Pancreas (tissue), 10 donors: ENCODE measurements at regions not wholly inside any gene's neighbourhood (a gene's known extent, or its start where the extent isn't known, plus 50 kb on each side); places are given as distances from the start of the nearest gene placed in this dataset.
A peak's percentile ranks its signal among the peaks of the same experiment; 100 is the strongest.

ENCODE experiments used
- ATAC-seq, 4 donors: fragments of 200-7000 bp; cut with Tn5 transposase; one replicate each; pipeline versions ENCODE4 v1.8.0 to v1.9.1; 2020; ENCODE audit warnings: mild to moderate bottlenecking in 4 of 4, moderate library complexity in 4 of 4
- DNase-seq, 6 donors: peaks; one replicate each; pipeline ENCODE4 v3.0.0-alpha.2; 2020
- FAIRE-seq: peaks from 2 replicates; lab custom pipeline; 2012; peaks lifted over from hg19 to GRCh38; lab: Jason Lieb, UNC
- H3K27ac ChIP-seq, 4 donors: fragments of 200-600 bp; sonication (generic); 1 replicate in 3 of 4; 2 replicates in 1 of 4; pipeline versions ENCODE4 v1.5.0 to v1.8.0; 2020
- H3K27me3 ChIP-seq, 4 donors: fragments of 200-600 bp; one replicate each; pipeline ENCODE4 v1.8.0; 2021
- H3K36me3 ChIP-seq, 3 donors: fragments of 200-600 bp; sonication (generic) in 1 of 3; one replicate each; pipeline versions ENCODE4 v1.5.0 to v1.8.0; 2020 to 2021
- H3K4me1 ChIP-seq, 3 donors: fragments of 200-600 bp; one replicate each; pipeline ENCODE4 v1.8.0; 2021
- H3K4me3 ChIP-seq, 4 donors: fragments of 200-600 bp; sonication (generic) in 2 of 4; one replicate each; pipeline versions ENCODE4 v1.5.0 to v1.8.0; 2020 to 2021
- H3K9me3 ChIP-seq, 4 donors: fragments of 200-600 bp; one replicate each; pipeline ENCODE4 v1.8.0; 2021
- WGBS, 2 donors: extraction: QIAGEN DNeasy Blood & Tissue Kit; methylation state at CpG; one replicate each; pipeline ENCODE4 v1.1.7; 2013; 5-methylcytosine and 5-hydroxymethylcytosine counted together
- intact Hi-C, 3 donors: fragments of 100-400 bp; cut with DNase I; formaldehyde crosslinking; loops; one replicate each; pipeline versions ENCODE4 v1.11.1 to v1.14.2; 2022
- TF ChIP-seq, protein P1 (sequence below), 4 donors: fragments of 200-600 bp; sonication (generic) in 3 of 4; IDR thresholded peaks; one replicate each; pipeline versions ENCODE4 v1.5.0 to v1.8.0; 2021; ENCODE audit warnings: antibody characterized with exemption in 4 of 4
- donor health status: healthy with polysubstance abuse.
- donor health status: DM: no; HTN: no; CAD: no; lungs with moderate emphysema.
- donor health status: DM: no; HTN: no; CAD: no.
- donor health status: control.
- donor health status: control.
- donor health status: Bipolar disorder and iron deficiency.
- donor health status: DM: yes; HTN: yes; CAD: no.
- donor health status: DM: no; HTN: no; CAD: no.
- donor health status: DM: no; HTN: no; CAD: no.
- donor health status: DM: yes; HTN: yes; CAD: no.

DNA sequence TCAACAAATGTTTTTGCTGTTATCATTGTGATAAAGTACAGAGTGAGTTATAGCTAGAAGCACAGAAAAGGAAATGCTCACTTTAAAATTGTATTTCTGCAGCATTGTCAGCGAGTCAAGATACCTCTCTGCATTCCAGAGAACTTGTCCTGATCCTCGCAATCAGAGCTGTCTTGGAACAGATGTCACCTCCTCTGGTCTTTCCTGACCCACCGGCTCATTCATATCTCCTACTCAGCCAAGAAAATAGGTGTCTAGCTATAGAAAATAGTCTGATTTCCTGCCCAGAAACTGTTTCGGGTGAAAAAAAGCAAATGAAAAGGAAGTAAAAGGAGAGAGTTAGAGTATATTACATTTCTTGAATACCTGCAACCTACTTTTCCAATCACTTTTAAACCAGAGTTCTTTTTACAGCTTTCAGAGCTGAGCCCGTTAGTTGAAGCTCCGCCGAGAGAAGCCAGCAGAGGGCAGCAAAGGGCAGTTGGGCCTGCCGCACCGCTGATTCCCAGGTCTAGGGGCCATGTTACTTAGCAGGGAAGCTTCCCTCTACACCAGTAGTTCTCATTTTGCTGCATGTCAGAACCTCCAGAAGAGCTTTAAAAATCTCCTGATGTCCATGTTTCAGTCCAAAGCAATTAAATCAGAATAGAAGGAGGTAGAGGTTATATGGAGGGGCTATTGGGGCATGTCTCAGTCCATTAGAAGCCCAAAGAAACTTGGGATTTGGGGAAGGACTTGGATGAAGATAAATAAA lies 185.7 kb upstream of the THRB start:
- WGBS, 2 donors, result 21 to 29% methylated on average over 9 of the region's 9 CpGs
- intact Hi-C loops, result loop anchor here in 2 of 3 donors (5.0 to 10.0 kb wide), 2 partner anchors 678 to 686 kb away; no protein-coding TSS in a partner anchor
- peak; percentile 35 to 89 (median 70) for DNase-seq
- ATAC-seq, result peak; percentile 77 to 88 (median 86)
- FAIRE-seq, result no peak
- H3K27ac ChIP-seq, result no peak overlapping the region
- no peaks in the 10 kb centered on the region for H3K36me3 ChIP-seq
- H3K27me3 ChIP-seq, result no peaks in the 10 kb centered on the region
- TF ChIP-seq, protein P1, sequence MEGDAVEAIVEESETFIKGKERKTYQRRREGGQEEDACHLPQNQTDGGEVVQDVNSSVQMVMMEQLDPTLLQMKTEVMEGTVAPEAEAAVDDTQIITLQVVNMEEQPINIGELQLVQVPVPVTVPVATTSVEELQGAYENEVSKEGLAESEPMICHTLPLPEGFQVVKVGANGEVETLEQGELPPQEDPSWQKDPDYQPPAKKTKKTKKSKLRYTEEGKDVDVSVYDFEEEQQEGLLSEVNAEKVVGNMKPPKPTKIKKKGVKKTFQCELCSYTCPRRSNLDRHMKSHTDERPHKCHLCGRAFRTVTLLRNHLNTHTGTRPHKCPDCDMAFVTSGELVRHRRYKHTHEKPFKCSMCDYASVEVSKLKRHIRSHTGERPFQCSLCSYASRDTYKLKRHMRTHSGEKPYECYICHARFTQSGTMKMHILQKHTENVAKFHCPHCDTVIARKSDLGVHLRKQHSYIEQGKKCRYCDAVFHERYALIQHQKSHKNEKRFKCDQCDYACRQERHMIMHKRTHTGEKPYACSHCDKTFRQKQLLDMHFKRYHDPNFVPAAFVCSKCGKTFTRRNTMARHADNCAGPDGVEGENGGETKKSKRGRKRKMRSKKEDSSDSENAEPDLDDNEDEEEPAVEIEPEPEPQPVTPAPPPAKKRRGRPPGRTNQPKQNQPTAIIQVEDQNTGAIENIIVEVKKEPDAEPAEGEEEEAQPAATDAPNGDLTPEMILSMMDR (IDR thresholded peaks at IDR 0.05), result peak; percentile 69 to 73 (median 72)
- no peak overlapping the region for H3K4me3 ChIP-seq
- no peaks in the 10 kb centered on the region for H3K9me3 ChIP-seq
- H3K4me1 ChIP-seq, result peaks cover 0 to 7% (median 0%) of the 10 kb centered on the region in 3 donors

DNA sequence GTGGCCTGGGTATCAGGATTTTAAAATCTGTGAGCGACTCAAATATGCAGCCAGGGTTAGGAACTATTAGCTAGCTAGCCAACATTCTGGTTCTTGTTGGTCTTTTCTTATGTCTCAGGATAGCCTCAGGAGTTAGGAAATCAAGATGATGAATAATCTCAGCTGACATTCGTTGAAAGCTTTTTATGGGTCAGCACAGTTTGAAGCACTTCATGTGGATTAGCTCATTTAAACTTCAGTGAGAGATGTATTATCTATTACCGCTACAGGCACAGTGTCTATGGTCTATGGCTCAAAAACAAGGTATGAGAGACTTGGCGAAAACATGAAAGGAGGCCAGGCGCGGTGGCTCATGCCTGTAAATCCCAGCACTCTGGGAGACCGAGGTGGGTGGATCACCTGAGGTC lies 187.5 kb upstream of the THRB start:
- no peak for DNase-seq
- Histone ChIP-seq H3K27ac (no peak overlapping the region), H3K27me3 (no peaks in the 10 kb centered on the region), H3K4me3 (no peak overlapping the region), H3K9me3 (no peaks in the 10 kb centered on the region), H3K4me1 (peaks cover 0 to 7% (median 0%) of the 10 kb centered on the region in 3 donors), H3K36me3 (no peaks in the 10 kb centered on the region)
- TF ChIP-seq, protein P1 (IDR thresholded peaks at IDR 0.05), result no peak
- intact Hi-C loops, result loop anchor here in 2 of 3 donors (5.0 to 10.0 kb wide), 2 partner anchors 680 to 687 kb away; no protein-coding TSS in a partner anchor
- WGBS, 2 donors, result 90 to 92% methylated on average over 7 of the region's 7 CpGs
- no peak for ATAC-seq
- no peak for FAIRE-seq

GRCh38 chr3:24683090-24683489 lies 188.4 kb upstream of the THRB start:
- 50 to 57% methylated on average over 5 of the region's 5 CpGs for WGBS, 2 donors

GRCh38 chr3:24683633-24684384 lies 189.2 kb upstream of the THRB start:
- 19 to 28% methylated on average over 6 of the region's 6 CpGs for WGBS, 2 donors
- peak in 1 of 6 donors; percentile 31 for DNase-seq
- intact Hi-C loops, result loop anchor here in 2 of 3 donors (5.0 to 10.0 kb wide), 2 partner anchors 682 to 689 kb away; no protein-coding TSS in a partner anchor
- peak; percentile 95 for FAIRE-seq
- H3K27me3 ChIP-seq, result no peaks in the 10 kb centered on the region
- TF ChIP-seq, protein P1 (IDR thresholded peaks at IDR 0.05), result peak in 3 of 4 donors; percentile 33 to 46 (median 43)
- peak; percentile 59 to 79 (median 69) for ATAC-seq
- H3K9me3 ChIP-seq, result no peaks in the 10 kb centered on the region
- no peaks in the 10 kb centered on the region for H3K36me3 ChIP-seq
- H3K4me1 ChIP-seq, result peaks cover 0 to 7% (median 0%) of the 10 kb centered on the region in 3 donors
- H3K27ac ChIP-seq, result no peak overlapping the region
- H3K4me3 ChIP-seq, result no peak overlapping the region

More at GRCh38 chr3:24683090-24683489, 188.4 kb upstream of the THRB start:
- TF ChIP-seq, protein P1 (IDR thresholded peaks at IDR 0.05), result no peak
- Histone ChIP-seq H3K36me3 (no peaks in the 10 kb centered on the region), H3K4me1 (peaks cover 0 to 7% (median 0%) of the 10 kb centered on the region in 3 donors), H3K27ac (no peak overlapping the region), H3K4me3 (no peak overlapping the region), H3K27me3 (no peaks in the 10 kb centered on the region), H3K9me3 (no peaks in the 10 kb centered on the region)
- ATAC-seq (no peak), DNase-seq (no peak), FAIRE-seq (no peak)
- intact Hi-C loops, result loop anchor here in 2 of 3 donors (5.0 to 10.0 kb wide), 2 partner anchors 681 to 688 kb away; no protein-coding TSS in a partner anchor
